Ascending aorta (tissue), 2 donors: ENCODE measurements at regions not wholly inside any gene's neighbourhood (a gene's known extent, or its start where the extent isn't known, plus 50 kb on each side); places are given as distances from the start of the nearest gene placed in this dataset.
A peak's percentile ranks its signal among the peaks of the same experiment; 100 is the strongest.

Source experiments
- DNase-seq, 2 donors: peaks; one replicate each; pipeline ENCODE4 v3.0.0-alpha.2; 2019; ENCODE audit warnings: low spot score in 2 of 2
- H3K27ac ChIP-seq, 2 donors: fragments of 200-600 bp; sonication (generic); one replicate each; pipeline ENCODE4 v1.5.1; 2016 to 2017; ENCODE audit warnings: mild to moderate bottlenecking in 1 of 2
- H3K27me3 ChIP-seq: fragments of 200-600 bp; sonication (generic); one replicate; pipeline ENCODE4 v1.5.1; 2017
- H3K36me3 ChIP-seq, 2 donors: fragments of 200-600 bp; sonication (generic); one replicate each; pipeline ENCODE4 v1.5.1; 2016
- H3K4me1 ChIP-seq, 2 donors: fragments of 200-600 bp; sonication (generic); one replicate each; pipeline ENCODE4 v1.5.1; 2016 to 2017; ENCODE audit warnings: mild to moderate bottlenecking in 1 of 2
- H3K4me3 ChIP-seq, 2 donors: fragments of 200-600 bp; sonication (generic); one replicate each; pipeline ENCODE4 v1.5.1; 2016 to 2017; ENCODE audit warnings: mild to moderate bottlenecking in 1 of 2
- H3K9me3 ChIP-seq, 2 donors: fragments of 200-600 bp; sonication (generic); one replicate each; pipeline ENCODE4 v1.5.1; 2016
- intact Hi-C: fragments of 100-400 bp; cut with DNase I; formaldehyde crosslinking; loops from one replicate; pipeline ENCODE4 v1.15.1; 2023
- TF ChIP-seq, protein P1 (sequence below), 3 experiments: fragments of 200-600 bp in 2 of 3; fragments of 450-650 bp in 1 of 3; sonication (generic) in 2 of 3; IDR thresholded peaks; one replicate each; pipeline ENCODE4 v1.5.1; 2016 to 2019; ENCODE audit warnings: antibody characterized with exemption in 3 of 3, mild to moderate bottlenecking in 1 of 3, moderate library complexity in 1 of 3

DNA sequence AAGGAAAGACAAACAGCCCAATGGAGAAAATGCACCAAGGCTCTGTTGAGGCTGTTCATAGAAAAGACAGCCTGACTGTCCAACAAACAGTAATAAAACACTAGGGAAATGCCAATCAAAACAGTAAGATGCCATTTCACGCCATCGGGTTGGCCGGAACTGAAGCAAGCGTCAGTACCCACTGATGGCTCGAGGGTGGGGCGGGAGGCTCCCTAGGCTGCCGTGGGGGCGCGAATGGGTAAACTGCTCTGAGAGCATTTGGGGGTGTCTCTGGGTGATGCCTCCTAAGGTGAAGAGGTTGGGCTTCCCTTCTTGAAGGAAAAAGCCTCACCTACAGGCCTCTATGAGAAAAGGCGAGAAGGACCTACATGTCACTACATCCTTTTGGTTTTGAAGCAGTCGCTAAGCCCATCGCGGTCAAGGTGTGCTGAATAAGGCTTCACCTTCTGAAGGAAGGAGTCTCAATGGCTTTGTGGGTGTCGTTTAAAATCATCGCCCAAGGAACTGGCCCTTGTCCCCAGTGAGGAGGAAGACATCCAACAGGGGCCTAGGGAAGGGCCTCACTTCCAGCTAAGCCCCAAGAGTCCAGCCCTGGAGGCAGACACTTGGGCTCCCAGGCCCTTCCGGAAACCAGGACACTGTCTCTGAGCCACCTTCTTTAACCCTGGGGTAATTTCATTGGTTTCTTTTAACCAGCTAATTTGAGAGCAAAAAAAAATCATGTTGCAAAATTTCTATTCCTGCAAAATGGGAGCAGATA is 98.5 kb upstream of the PPP2R2D start:
- no peaks in the 10 kb centered on the region for H3K36me3 ChIP-seq
- TF ChIP-seq, protein P1, sequence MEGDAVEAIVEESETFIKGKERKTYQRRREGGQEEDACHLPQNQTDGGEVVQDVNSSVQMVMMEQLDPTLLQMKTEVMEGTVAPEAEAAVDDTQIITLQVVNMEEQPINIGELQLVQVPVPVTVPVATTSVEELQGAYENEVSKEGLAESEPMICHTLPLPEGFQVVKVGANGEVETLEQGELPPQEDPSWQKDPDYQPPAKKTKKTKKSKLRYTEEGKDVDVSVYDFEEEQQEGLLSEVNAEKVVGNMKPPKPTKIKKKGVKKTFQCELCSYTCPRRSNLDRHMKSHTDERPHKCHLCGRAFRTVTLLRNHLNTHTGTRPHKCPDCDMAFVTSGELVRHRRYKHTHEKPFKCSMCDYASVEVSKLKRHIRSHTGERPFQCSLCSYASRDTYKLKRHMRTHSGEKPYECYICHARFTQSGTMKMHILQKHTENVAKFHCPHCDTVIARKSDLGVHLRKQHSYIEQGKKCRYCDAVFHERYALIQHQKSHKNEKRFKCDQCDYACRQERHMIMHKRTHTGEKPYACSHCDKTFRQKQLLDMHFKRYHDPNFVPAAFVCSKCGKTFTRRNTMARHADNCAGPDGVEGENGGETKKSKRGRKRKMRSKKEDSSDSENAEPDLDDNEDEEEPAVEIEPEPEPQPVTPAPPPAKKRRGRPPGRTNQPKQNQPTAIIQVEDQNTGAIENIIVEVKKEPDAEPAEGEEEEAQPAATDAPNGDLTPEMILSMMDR (IDR thresholded peaks at IDR 0.05) = no peak

DNA sequence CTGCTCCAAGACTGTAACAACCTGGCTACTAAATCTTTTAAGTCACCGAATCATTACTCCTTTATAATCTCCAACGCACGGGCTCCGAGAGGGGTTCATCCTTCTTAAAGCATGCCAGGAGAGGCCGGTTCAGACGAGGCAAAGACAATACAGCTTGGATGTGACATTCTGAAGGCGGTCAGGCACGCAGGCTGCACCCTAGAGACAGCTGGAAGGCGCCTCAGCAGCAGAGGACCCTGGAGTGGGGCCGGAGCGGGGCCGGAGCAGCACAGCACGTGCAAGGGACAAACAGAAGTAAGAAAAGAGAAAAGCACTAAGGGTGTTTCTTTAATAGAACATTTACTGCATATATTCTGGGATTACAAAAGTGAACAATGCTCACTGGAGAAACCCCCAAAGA is 97.8 kb upstream of the PPP2R2D start:
- peaks cover 0 to 15% of the 10 kb centered on the region in 2 donors for H3K9me3 ChIP-seq
- H3K36me3 ChIP-seq = no peaks in the 10 kb centered on the region
- DNase-seq = peak in 1 of 2 donors; percentile 37
- no peaks in the 10 kb centered on the region for H3K27me3 ChIP-seq
- H3K4me1 ChIP-seq = no peaks in the 10 kb centered on the region
- TF ChIP-seq, protein P1 (IDR thresholded peaks at IDR 0.05) = no peak
- H3K4me3 ChIP-seq = no peak overlapping the region
- H3K27ac ChIP-seq = no peak overlapping the region
- intact Hi-C loops = no loop called here

More for the DNA sequence above, 98.5 kb upstream of the PPP2R2D start:
- intact Hi-C loops = no loop called here
- Histone ChIP-seq H3K27me3 (no peaks in the 10 kb centered on the region), H3K4me3 (no peak overlapping the region), H3K9me3 (peaks cover 0 to 15% of the 10 kb centered on the region in 2 donors), H3K4me1 (no peaks in the 10 kb centered on the region), H3K27ac (no peak overlapping the region)
- peak in 1 of 2 donors; percentile 25 for DNase-seq

DNA sequence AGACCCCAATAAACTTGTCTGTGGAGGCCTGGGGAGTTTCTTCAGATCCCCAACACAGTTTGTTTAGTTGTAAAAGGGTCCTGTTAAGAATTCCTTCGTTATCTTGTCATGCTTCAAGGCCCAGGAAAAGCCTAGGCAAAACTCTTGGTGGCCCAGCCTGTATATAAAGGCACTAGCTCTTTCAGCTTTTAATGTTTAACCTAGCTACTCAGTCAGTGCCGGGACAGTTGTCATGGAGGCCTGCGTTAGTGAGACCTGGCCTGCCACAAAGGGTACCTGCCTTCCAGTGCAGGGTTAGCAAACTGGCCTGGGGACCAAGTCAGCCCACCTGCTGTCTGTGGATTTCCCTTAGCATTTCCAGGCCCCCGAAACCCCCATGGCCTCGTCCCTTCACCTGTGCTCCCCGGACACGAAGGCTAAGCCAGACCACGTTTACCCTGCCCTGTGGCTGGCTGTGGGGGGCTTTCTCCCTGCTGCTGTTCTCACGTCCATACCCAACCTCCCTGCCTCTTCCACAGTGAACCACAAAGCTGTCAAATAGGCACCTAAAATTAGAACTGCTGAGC is 96.9 kb upstream of the PPP2R2D start:
- Histone ChIP-seq H3K9me3 (peaks cover 0 to 9% of the 10 kb centered on the region in 2 donors), H3K27me3 (no peaks in the 10 kb centered on the region), H3K36me3 (no peaks in the 10 kb centered on the region), H3K4me3 (no peak overlapping the region), H3K27ac (no peak overlapping the region), H3K4me1 (no peaks in the 10 kb centered on the region)
- peak in 1 of 2 donors; percentile 43 for DNase-seq
- intact Hi-C loops = no loop called here
- TF ChIP-seq, protein P1 (IDR thresholded peaks at IDR 0.05) = no peak

DNA sequence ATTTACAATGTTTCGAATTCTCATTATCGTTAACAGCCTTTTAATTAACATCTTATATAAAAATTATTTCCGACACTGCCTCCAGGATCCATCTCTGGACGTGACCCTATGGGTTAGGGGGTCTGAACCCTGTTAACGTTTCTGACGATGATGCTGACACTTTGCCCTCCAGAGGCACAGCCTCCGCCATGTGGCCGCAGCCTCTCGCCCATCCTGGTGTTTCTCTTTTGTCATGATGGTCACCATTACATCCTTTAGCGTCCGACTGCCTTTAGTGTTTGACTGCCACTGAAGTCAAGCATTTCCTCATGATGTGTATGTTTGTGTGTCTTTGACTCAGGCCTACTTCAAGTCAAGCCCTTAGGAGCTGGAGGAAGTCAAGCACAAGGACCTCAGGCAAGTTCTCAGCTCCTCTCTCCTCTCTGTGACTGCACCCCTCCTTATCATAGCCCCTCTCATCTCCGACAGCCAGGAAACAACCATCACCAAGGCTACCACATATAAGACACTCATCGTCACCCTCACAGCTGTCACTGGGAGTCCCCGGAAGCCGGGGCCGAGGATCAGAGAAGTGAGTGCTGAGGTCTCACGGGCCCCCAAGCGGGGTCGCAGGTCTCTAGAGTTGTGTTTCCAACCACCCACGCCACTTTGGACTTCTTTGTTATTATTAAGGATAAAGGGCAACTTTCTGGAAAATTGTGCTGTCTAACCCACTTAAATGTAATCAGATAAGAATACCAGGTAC is 96.1 kb upstream of the PPP2R2D start:
- intact Hi-C loops = no loop called here
- no peaks in the 10 kb centered on the region for H3K36me3 ChIP-seq
- TF ChIP-seq, protein P1 (IDR thresholded peaks at IDR 0.05) = no peak
- no peak overlapping the region for H3K4me3 ChIP-seq
- peak in 1 of 2 donors; percentile 38 for DNase-seq
- H3K27me3 ChIP-seq = no peaks in the 10 kb centered on the region
- H3K4me1 ChIP-seq = no peaks in the 10 kb centered on the region
- H3K27ac ChIP-seq = no peak overlapping the region
- peaks cover 0 to 2% of the 10 kb centered on the region in 2 donors for H3K9me3 ChIP-seq

DNA sequence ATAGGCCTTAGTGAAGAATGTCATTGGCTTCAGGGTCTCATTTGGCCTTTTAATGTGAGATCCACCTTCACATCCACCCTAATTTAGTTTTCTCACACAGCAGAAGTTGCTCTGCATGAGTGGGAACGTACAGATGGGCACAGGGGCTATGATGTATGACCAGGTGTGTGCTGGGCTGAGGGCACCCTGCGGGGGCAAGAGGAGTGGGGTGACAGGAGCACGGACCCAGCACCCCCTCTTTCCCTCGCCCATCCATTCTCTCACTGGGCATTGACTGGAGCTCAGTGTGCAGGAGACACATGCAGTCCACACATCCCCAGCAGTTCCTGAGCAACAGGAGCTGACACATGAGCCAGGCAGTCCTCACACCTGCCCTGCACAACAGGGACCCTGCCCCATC is 95.1 kb upstream of the PPP2R2D start:
- TF ChIP-seq, protein P1 (IDR thresholded peaks at IDR 0.05) = no peak

More for the DNA sequence above, 95.1 kb upstream of the PPP2R2D start:
- peak in 1 of 2 donors; percentile 12 for DNase-seq
- Histone ChIP-seq H3K9me3 (no peaks in the 10 kb centered on the region), H3K27me3 (no peaks in the 10 kb centered on the region), H3K36me3 (no peaks in the 10 kb centered on the region), H3K27ac (no peak overlapping the region), H3K4me3 (no peak overlapping the region), H3K4me1 (no peaks in the 10 kb centered on the region)
- intact Hi-C loops = no loop called here
